Central memory CD4-positive, alpha-beta T cell (primary cell): ENCODE measurements at regions not wholly inside any gene's neighbourhood (a gene's known extent, or its start where the extent isn't known, plus 50 kb on each side); places are given as distances from the start of the nearest gene placed in this dataset.
"Not testable (repeated sequence)": the region's sequence is repeated elsewhere in the genome, so short reads cannot be mapped to it uniquely, and the experiment has no call there.

Experiments
- DNase-seq: peaks from one replicate; pipeline ENCODE4 v3.0.0; 2022

GRCh38 chr19:29006057-29006735 lies 206.8 kb downstream of the UQCRFS1 start:
- no peak for DNase-seq

DNA sequence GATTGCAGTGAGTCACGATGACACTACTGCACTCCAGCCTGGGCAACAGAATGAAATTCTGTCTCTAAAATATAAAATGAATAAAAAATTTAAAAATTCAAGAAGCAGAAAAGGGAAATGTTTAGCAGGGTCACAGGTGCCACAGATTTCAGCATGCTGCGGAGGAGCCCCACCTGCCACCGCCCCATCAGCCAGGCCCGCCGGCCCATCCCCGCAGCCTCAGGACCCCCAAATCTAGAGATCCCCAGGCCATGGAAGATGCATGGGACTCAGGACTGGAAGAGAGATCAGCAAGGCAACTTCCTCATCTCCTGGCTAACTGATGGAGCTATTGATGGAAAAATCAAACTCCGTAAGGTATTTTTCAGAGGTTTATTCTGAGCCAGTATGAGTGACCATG lies 208.2 kb downstream of the UQCRFS1 start:
- DNase-seq = no peak

DNA sequence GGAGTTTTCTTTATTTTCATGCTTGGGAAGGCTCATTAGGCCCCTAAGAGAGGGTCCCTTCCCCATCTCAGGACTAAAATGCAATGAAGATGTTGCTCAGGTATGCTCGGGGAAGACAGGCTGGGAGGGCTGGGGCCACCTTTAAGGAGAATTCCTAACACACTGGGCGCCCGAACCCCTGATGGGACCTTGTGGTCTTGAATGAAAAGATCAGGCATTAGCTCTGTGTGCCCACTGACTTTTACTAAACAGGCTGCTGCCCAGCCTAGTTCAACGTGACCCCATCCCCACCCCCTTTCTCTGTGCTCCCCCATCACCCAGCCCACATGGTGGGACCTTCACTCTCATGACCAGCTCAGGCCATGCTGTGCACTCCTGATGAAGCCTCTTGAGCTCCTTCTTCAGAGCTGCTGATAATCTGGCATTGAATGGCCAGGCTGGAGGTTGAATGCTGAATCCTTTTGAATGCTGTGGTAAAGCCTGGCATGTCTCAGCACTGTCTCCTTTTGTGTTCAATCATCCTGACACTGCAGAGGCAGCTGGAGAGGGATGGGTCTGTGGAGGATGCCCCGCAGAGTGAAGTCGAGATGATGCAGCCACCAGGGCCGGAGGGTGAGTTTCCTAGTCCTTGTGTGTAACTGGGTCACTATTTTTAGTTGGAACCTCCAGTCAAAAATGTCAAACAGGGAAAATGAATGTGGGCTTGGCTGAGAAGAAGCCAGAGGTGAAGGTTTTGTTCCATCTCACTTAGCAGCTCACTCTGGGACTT lies 209.1 kb downstream of the UQCRFS1 start:
- DNase-seq = no peak

- DNase-seq = no peak
These were observed 210.6 kb downstream of the UQCRFS1 start for GRCh38 chr19:29002336-29002735.

GRCh38 chr19:29001597-29002245 lies 211.2 kb downstream of the UQCRFS1 start:
- DNase-seq = no peak

DNA sequence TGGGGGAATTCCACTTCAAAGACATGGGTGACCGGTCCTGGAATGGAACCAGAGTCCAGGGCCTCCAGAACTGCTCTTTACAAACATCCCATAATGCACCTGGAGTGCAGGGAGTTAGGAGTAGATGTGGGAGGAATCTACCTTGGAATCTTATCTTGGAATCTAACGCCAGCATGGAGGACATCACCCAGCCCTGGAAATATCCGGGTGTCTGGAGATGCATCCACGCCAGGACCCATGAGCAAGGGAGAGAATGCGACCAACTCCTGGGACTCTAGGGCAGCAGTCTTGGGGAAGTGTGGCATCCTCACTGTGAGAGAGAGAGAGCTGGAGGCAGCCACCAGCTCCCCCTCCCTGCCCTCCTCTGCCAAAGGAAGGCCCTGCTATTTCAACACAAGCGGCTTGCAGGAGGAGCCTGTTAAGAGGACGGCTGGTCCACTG lies 211.8 kb downstream of the UQCRFS1 start:
- DNase-seq = no peak

DNA sequence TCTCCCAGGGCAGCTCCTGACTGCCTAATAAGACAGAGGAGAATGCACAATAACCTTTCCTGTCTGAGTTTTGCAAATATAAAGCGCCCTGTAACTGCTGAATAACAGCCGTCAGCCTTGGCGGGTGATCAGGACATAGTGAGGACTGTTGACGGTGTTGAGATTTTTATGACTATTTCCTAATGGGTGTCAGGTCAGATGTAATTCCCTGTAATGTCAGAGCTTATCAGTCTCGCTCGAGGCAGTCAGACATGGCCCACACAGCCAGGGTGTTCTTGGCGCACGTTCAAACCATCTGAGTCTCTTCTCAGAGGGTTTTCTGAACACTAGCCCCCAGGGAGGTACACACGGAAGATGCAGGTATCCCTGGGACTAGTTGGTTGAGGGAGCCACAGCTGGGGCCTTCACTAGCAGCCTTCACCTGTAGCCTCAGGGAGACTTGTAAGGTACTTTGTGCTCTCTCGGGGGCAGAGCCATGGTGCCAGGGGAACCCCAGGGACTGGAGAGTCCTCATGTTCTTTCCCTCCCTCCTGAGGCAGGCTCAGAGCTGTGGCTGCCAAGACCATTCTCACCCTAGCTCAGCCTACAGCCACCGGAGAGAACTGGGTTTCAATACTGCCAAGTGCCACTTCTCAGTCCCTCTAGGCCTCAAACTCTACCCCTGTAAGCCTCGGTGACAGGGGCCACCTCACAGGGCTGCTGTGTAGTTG lies 213.1 kb downstream of the UQCRFS1 start:
- DNase-seq = no peak

- no peak for DNase-seq
These were observed 214.0 kb downstream of the UQCRFS1 start for GRCh38 chr19:28998974-28999373.

GRCh38 chr19:28997866-28998265 lies 215.1 kb downstream of the UQCRFS1 start:
- DNase-seq = not testable (repeated sequence)

- no peak for DNase-seq
These were observed 222.4 kb downstream of the UQCRFS1 start for GRCh38 chr19:28990522-28990921.

- no peak for DNase-seq
These were observed 223.2 kb downstream of the UQCRFS1 start for GRCh38 chr19:28989739-28990138.

DNA sequence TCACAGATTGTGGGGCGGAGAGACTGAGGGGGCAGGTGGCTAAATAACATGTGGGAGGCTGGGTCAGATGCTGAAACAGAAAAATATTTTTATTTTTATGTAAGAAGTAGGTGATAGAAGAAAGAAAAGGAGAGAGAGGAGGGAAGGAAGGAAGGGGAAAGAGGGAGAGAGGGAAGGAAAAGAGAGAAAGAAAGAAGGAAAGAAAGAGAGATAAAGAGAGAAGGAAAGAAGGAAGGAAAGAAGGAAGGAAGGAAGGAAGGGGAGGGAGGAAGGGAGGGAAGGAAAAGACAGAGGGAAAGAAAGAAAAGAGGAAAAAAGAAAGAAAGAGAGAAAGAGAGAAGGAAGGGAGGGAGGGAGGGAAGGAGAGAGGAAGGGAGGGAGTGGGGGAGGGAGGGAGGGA lies 224.9 kb downstream of the UQCRFS1 start:
- no peak for DNase-seq

DNA sequence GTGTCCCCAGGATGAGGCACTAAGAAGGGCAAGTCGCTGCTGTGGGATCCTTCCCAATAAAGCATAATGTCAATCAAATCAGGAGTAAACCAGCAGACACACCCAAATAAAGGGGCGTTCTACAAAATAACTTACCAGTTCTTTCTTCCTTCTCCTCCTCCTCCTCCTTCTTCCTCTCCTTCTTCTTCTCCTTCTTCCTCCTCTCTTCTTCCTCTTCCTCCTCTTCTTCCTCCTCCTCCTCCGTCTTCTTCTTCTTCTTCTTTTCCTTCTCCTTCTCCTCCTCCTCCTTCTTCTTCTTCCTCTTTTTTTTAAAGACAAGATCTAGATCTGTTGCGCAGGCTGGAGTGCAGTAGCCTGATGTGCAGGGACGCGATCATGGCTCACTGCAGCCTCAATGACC lies 225.8 kb downstream of the UQCRFS1 start:
- DNase-seq = no peak

- DNase-seq = no peak
These were observed 227.8 kb downstream of the UQCRFS1 start for GRCh38 chr19:28985201-28985600.

- DNase-seq = no peak
These were observed 228.6 kb downstream of the UQCRFS1 start for GRCh38 chr19:28984315-28984714.

GRCh38 chr19:28983430-28983829 lies 229.5 kb downstream of the UQCRFS1 start:
- DNase-seq = no peak

DNA sequence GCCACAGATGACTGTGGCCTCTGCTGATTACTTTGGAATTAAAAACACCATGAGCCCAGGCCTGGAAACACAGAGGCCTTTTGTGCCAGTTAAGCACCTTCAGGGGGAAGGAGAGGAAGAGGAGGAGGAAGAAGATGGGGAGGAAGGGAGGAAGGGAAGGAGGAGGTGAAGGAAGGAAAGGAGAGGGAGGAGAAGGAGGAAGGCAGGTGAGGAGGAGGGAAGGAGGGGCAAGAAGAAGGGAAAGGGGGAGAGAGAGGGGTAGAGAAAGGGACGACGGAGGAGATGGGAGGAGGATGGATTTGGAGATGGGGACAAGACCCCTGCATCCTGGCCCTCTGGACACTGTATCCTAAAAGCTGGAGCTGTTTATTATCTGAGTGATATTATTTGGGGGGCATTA lies 231.0 kb downstream of the UQCRFS1 start:
- no peak for DNase-seq

GRCh38 chr19:28981518-28981917 lies 231.4 kb downstream of the UQCRFS1 start:
- DNase-seq = no peak

DNA sequence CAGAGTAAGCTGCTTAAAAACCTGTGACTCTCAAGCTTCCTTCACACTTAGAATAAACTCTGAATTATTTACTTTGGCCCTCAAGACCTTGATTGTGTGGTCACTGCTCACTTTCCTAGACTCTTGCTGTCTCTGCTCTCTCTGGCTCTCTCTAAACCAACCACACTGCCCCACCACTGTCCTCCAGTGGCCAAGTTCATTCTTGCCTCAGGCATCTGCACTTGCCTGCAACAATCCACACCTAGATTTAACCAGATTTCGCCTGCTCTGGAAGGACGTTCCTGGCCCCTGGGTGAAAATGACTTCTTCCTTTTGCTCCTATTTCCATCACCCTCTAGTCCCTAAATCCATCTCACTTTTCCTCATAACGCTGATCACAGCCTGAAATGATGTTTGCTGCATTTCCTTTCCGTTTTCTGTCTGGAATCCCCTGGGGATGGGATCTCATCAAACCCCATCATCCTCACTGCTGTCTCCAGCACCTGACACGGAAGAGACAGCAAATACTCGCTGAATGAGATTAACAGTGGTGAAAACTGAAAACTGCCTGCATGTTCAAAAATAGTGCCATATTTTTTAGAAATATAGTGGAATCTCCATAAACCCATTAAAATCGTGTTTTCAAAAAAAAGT lies 232.6 kb downstream of the UQCRFS1 start:
- no peak for DNase-seq

DNA sequence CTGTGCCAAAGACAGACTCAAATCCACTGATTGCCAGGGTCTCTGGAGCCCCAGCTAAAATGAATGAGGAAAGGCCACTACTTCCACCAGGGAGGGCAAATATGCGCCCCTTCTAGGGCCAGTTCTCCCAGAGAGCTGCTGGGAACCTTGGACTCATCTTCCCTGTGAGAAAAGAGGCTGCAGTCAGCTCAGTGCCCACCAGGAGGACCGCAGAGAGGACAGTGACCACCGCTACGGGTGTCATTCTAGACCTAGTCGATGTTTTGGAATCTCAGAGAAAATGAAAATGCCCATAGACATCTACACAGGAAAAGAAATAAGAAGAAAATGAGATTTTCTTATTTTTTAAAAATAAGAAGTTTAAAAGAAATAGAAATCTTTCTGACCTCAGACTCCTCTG lies 235.1 kb downstream of the UQCRFS1 start:
- no peak for DNase-seq

DNA sequence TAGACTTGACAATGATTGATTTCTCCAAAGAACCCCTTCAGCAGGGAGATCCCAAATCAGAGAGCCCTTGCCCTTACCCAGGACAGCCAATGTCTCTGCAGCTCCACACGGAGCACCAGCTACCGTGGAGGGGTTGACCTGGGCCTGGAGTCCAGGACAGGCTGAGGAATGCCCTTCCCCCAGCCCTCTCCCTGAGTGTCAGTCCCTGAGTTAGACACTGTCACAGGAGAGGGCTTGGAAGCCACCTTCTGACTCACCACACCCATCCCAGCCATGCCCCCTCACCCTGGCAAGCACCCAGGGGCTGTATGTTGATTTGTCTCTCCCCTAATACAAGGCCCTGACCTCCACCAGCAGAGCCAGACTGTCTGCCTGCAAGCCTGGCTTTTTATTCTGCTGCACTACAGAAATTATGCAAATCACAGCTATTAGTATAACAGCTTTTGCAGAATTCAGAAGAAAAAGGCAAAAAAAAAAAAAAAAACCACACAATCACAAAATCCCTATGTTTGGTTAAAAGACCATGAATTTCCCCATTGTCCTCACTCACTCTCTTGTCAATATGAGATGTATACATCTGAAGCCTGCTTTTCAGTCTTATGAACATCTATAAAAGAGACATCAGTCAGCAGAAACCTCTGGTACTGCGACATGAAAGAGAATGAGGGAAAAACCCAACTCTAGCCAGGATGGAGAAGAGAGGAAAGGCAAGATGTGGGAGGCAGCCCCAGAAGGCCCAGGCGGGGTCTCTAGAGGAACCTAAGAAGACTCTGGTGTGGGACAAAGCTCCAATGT lies 240.7 kb downstream of the UQCRFS1 start:
- no peak for DNase-seq

GRCh38 chr19:28971513-28971912 lies 241.4 kb downstream of the UQCRFS1 start:
- no peak for DNase-seq
